T-cell (primary cell): ENCODE measurements at regions not wholly inside any gene's neighbourhood (a gene's known extent, or its start where the extent isn't known, plus 50 kb on each side); places are given as distances from the start of the nearest gene placed in this dataset.

ENCODE experiments used
- ATAC-seq, 4 experiments: fragments of 200-7000 bp in 3 of 4; fragments of 150-1000 bp in 1 of 4; cut with Tn5 transposase; replicated peaks in 1 of 4; 1 replicate in 3 of 4; 2 replicates in 1 of 4; pipeline ENCODE4 v1.10.0; 2021; ENCODE audit warnings: moderate library complexity in 3 of 4, mild to moderate bottlenecking in 2 of 4, moderate number of reproducible peaks in 1 of 4
- CTCF ChIA-PET, 2 donors: fragments of 300-600 bp; sonication (Branson Sonifier 250); formaldehyde crosslinking; loops; one replicate each; lab custom pipeline; 2022; ENCODE audit warnings: antibody characterized with exemption in 2 of 2; lab: Charles Lee
- POLR2A ChIA-PET, 2 donors: fragments of 300-600 bp; sonication (Branson Sonifier 250); formaldehyde crosslinking; loops; one replicate each; lab custom pipeline; 2022; ENCODE audit warnings: antibody characterized with exemption in 2 of 2; lab: Charles Lee
- DNase-seq, 35 experiments: peaks; one replicate each; pipeline versions ENCODE4 v3.0.0 to v3.0.0-alpha.2; 2013 to 2023
- H3K27ac ChIP-seq: one replicate; pipeline ENCODE4 v1.5.1; 2013; ENCODE audit warnings: low read length
- H3K27me3 ChIP-seq, 2 experiments: replicated peaks in 1 of 2; 1 replicate in 1 of 2; 2 replicates in 1 of 2; pipeline versions ENCODE4 v1.6.1 to v1.7.0; 2013; ENCODE audit warnings: low read length in 1 of 2, mixed read lengths in 1 of 2; ENCODE audit not compliant: control insufficient read depth in 2 of 2, insufficient read depth in 2 of 2; ENCODE audit errors: extremely low read depth in 1 of 2
- H3K36me3 ChIP-seq, 2 donors: 1 replicate in 1 of 2; 2 replicates in 1 of 2; pipeline versions ENCODE4 v1.6.1 to v1.7.0; 2013; ENCODE audit warnings: low read length in 1 of 2; ENCODE audit not compliant: control insufficient read depth in 2 of 2, insufficient read depth in 1 of 2; ENCODE audit errors: extremely low read depth in 1 of 2
- H3K4me1 ChIP-seq, 2 experiments: 1 replicate in 1 of 2; 2 replicates in 1 of 2; pipeline versions ENCODE4 v1.6.1 to v1.7.0; 2013; ENCODE audit warnings: low read length in 2 of 2, mixed read lengths in 1 of 2; ENCODE audit not compliant: insufficient read depth in 2 of 2, control insufficient read depth in 1 of 2; ENCODE audit errors: extremely low read depth in 1 of 2
- H3K4me3 ChIP-seq, 2 donors: 1 replicate in 1 of 2; 2 replicates in 1 of 2; pipeline versions ENCODE4 v1.5.1 to v1.7.0; 2013; ENCODE audit warnings: mild to moderate bottlenecking in 2 of 2, low read length in 1 of 2, moderate library complexity in 1 of 2; ENCODE audit not compliant: control insufficient read depth in 1 of 2; ENCODE audit errors: extremely low read depth in 1 of 2
- H3K9me3 ChIP-seq: 2 replicates; pipeline ENCODE4 v1.7.0; 2013
- H3K27ac Mint-ChIP-seq, 2 donors: one replicate each; pipeline ENCODE4 v1.8.0; 2020 to 2021; ENCODE audit warnings: mild to moderate bottlenecking in 2 of 2, mixed read lengths in 2 of 2
- H3K27me3 Mint-ChIP-seq, 2 donors: one replicate each; pipeline ENCODE4 v1.8.0; 2021 to 2022; ENCODE audit warnings: mixed read lengths in 2 of 2
- H3K36me3 Mint-ChIP-seq: one replicate; pipeline ENCODE4 v1.8.0; 2021; ENCODE audit warnings: mixed read lengths
- H3K4me1 Mint-ChIP-seq, 3 donors: one replicate each; pipeline ENCODE4 v1.8.0; 2020 to 2022; ENCODE audit warnings: mixed read lengths in 3 of 3, mild to moderate bottlenecking in 1 of 3
- H3K4me3 Mint-ChIP-seq, 3 donors: one replicate each; pipeline ENCODE4 v1.8.0; 2020 to 2022; ENCODE audit warnings: mild to moderate bottlenecking in 3 of 3, mixed read lengths in 3 of 3, moderate library complexity in 3 of 3
- H3K9me3 Mint-ChIP-seq, 3 donors: one replicate each; pipeline ENCODE4 v1.8.0; 2020 to 2022; ENCODE audit warnings: mixed read lengths in 3 of 3
- WGBS: methylation state at CpG from one replicate; pipeline ENCODE4 v1.1.5; 2013; ENCODE audit warnings: missing lambda C conversion rate; ENCODE audit not compliant: insufficient coverage; 5-methylcytosine and 5-hydroxymethylcytosine counted together

- no CpG with 5 or more reads among the region's 9 CpGs for WGBS
- CTCF ChIA-PET, result no interaction called here
- DNase-seq (no peak), ATAC-seq (no peak)
- H3K4me1 ChIP-seq, result no peaks in the 10 kb centered on the region
- peaks cover 0 to 7% of the 10 kb centered on the region in 2 donors for H3K27me3 Mint-ChIP-seq
- H3K36me3 ChIP-seq, result no peaks in the 10 kb centered on the region
- no peaks in the 10 kb centered on the region for H3K27me3 ChIP-seq
- H3K9me3 Mint-ChIP-seq, result no peaks in the 10 kb centered on the region
- H3K27ac ChIP-seq, result no peak overlapping the region
- no peaks in the 10 kb centered on the region for H3K4me1 Mint-ChIP-seq
- H3K4me3 Mint-ChIP-seq, result no peak overlapping the region
- H3K4me3 ChIP-seq, result no peak overlapping the region
- H3K27ac Mint-ChIP-seq, result no peak overlapping the region
- POLR2A ChIA-PET, result no interaction called here
- no peaks in the 10 kb centered on the region for H3K36me3 Mint-ChIP-seq
- no peaks in the 10 kb centered on the region for H3K9me3 ChIP-seq
Observed at GRCh38 chr1:165055581-165055980, 300.9 kb downstream of the LMX1A start.

GRCh38 chr1:165054627-165055026 is 301.9 kb downstream of the LMX1A start:
- Mint-ChIP-seq H3K36me3 (no peaks in the 10 kb centered on the region), H3K27ac (no peak overlapping the region), H3K27me3 (peaks cover 0 to 10% of the 10 kb centered on the region in 2 donors), H3K4me3 (no peak overlapping the region), H3K9me3 (peaks cover 0 to 4% (median 0%) of the 10 kb centered on the region in 3 donors), H3K4me1 (no peaks in the 10 kb centered on the region)
- POLR2A ChIA-PET, result no interaction called here
- H3K4me1 ChIP-seq, result no peaks in the 10 kb centered on the region
- H3K36me3 ChIP-seq, result no peaks in the 10 kb centered on the region
- no CpG with 5 or more reads among the region's 4 CpGs for WGBS
- H3K4me3 ChIP-seq, result no peak overlapping the region
- ATAC-seq (no peak), DNase-seq (no peak)
- CTCF ChIA-PET, result no interaction called here
- no peak overlapping the region for H3K27ac ChIP-seq
- peaks cover 0 to 1% of the 10 kb centered on the region in 2 experiments for H3K27me3 ChIP-seq
- no peaks in the 10 kb centered on the region for H3K9me3 ChIP-seq

GRCh38 chr1:165053351-165053750 is 303.2 kb downstream of the LMX1A start:
- no CpG with 5 or more reads among the region's 2 CpGs for WGBS
- peaks cover 0 to 3% of the 10 kb centered on the region in 2 experiments for H3K27me3 ChIP-seq
- Mint-ChIP-seq H3K4me3 (no peak overlapping the region), H3K27me3 (peaks cover 3 to 19% of the 10 kb centered on the region in 2 donors), H3K27ac (no peak overlapping the region), H3K4me1 (no peaks in the 10 kb centered on the region), H3K9me3 (peaks cover 0 to 4% (median 0%) of the 10 kb centered on the region in 3 donors), H3K36me3 (no peaks in the 10 kb centered on the region)
- no peak overlapping the region for H3K4me3 ChIP-seq
- no peaks in the 10 kb centered on the region for H3K4me1 ChIP-seq
- CTCF ChIA-PET, result no interaction called here
- H3K9me3 ChIP-seq, result no peaks in the 10 kb centered on the region
- ATAC-seq (no peak), DNase-seq (no peak)
- no peak overlapping the region for H3K27ac ChIP-seq
- POLR2A ChIA-PET, result no interaction called here
- H3K36me3 ChIP-seq, result no peaks in the 10 kb centered on the region

GRCh38 chr1:165052936-165053335 is 303.6 kb downstream of the LMX1A start:
- Mint-ChIP-seq H3K4me1 (no peaks in the 10 kb centered on the region), H3K27ac (no peak overlapping the region), H3K9me3 (peaks cover 0 to 4% (median 0%) of the 10 kb centered on the region in 3 donors), H3K4me3 (no peak overlapping the region), H3K27me3 (peaks cover 3 to 20% of the 10 kb centered on the region in 2 donors), H3K36me3 (no peaks in the 10 kb centered on the region)
- no peak overlapping the region for H3K27ac ChIP-seq
- no peaks in the 10 kb centered on the region for H3K9me3 ChIP-seq
- CTCF ChIA-PET, result no interaction called here
- H3K36me3 ChIP-seq, result no peaks in the 10 kb centered on the region
- POLR2A ChIA-PET, result no interaction called here
- WGBS, result no CpG with 5 or more reads among the region's 4 CpGs
- no peak overlapping the region for H3K4me3 ChIP-seq
- H3K4me1 ChIP-seq, result no peaks in the 10 kb centered on the region
- DNase-seq (no peak), ATAC-seq (no peak)
- peaks cover 0 to 3% of the 10 kb centered on the region in 2 experiments for H3K27me3 ChIP-seq

DNA sequence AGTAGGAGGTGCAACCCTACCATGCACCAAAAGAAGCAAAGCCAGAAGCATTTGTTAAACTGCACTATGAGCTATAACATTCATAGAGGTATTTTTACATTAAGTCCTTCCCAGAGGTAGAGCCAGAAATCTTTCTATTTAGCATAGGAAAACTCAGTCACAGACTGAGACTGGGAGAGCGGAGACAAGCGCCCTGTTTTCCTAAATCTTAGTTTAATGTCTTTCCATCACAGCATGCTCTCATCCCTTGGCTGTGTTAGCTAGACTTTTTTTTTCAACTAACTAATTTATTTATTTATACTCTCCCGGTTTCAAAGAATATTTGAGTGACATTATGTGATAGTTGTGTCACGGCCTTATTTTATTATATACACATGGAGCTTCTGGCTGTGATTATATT is 304.1 kb downstream of the LMX1A start:
- no peaks in the 10 kb centered on the region for H3K4me1 ChIP-seq
- no peaks in the 10 kb centered on the region for H3K36me3 ChIP-seq
- 100% methylated on average over 1 of the region's 4 CpGs for WGBS
- peaks cover 3 to 19% of the 10 kb centered on the region in 2 donors for H3K27me3 Mint-ChIP-seq
- H3K36me3 Mint-ChIP-seq, result no peaks in the 10 kb centered on the region
- DNase-seq, result no peak
- H3K9me3 ChIP-seq, result no peaks in the 10 kb centered on the region
- H3K4me3 ChIP-seq, result no peak overlapping the region
- no peak overlapping the region for H3K27ac ChIP-seq
- CTCF ChIA-PET, result no interaction called here
- no peak overlapping the region for H3K4me3 Mint-ChIP-seq
- no peaks in the 10 kb centered on the region for H3K4me1 Mint-ChIP-seq
- POLR2A ChIA-PET, result no interaction called here
- H3K27ac Mint-ChIP-seq, result no peak overlapping the region
- H3K9me3 Mint-ChIP-seq, result peaks cover 0 to 4% (median 0%) of the 10 kb centered on the region in 3 donors
- no peak for ATAC-seq
- peaks cover 0 to 3% of the 10 kb centered on the region in 2 experiments for H3K27me3 ChIP-seq

DNA sequence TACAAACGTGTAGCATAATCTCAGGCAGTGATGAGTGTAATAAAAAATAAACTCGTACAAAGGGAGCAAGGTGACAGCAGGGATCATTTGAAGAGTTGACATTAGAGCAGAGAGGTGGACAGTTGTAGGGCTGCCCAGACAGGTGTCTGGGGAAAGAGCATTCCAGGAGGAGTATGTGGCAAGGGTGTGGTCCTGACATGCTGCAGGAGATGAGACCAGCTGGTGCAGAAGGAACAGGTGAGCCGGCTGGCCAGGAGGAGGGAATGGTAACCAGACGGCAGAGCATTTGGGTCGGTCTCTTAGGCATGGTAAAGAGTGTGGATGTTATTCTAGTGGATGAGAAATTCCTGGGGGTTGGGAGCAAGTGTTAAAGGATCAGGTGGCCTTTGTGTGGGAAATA is 306.3 kb downstream of the LMX1A start:
- ChIA-PET POLR2A (no interaction called here), CTCF (no interaction called here)
- Histone ChIP-seq H3K4me3 (no peak overlapping the region), H3K27me3 (peaks cover 0 to 3% of the 10 kb centered on the region in 2 experiments), H3K4me1 (no peaks in the 10 kb centered on the region), H3K27ac (no peak overlapping the region), H3K9me3 (no peaks in the 10 kb centered on the region), H3K36me3 (no peaks in the 10 kb centered on the region)
- Mint-ChIP-seq H3K27ac (no peak overlapping the region), H3K27me3 (peaks cover 3 to 13% of the 10 kb centered on the region in 2 donors), H3K4me3 (no peak overlapping the region), H3K36me3 (no peaks in the 10 kb centered on the region), H3K9me3 (peaks cover 0 to 4% (median 0%) of the 10 kb centered on the region in 3 donors), H3K4me1 (no peaks in the 10 kb centered on the region)
- WGBS, result 76% methylated on average over 5 of the region's 5 CpGs
- ATAC-seq (no peak), DNase-seq (no peak)

GRCh38 chr1:165047994-165048393 is 308.5 kb downstream of the LMX1A start:
- H3K4me3 Mint-ChIP-seq, result no peak overlapping the region
- ATAC-seq (no peak), DNase-seq (no peak)
- no peaks in the 10 kb centered on the region for H3K36me3 Mint-ChIP-seq
- no peak overlapping the region for H3K27ac Mint-ChIP-seq
- ChIA-PET CTCF (no interaction called here), POLR2A (no interaction called here)
- Histone ChIP-seq H3K27me3 (peaks cover 0 to 3% of the 10 kb centered on the region in 2 experiments), H3K4me1 (no peaks in the 10 kb centered on the region), H3K9me3 (no peaks in the 10 kb centered on the region), H3K36me3 (no peaks in the 10 kb centered on the region), H3K4me3 (no peak overlapping the region), H3K27ac (no peak overlapping the region)
- H3K27me3 Mint-ChIP-seq, result peaks cover 3 to 15% of the 10 kb centered on the region in 2 donors
- peaks cover 0 to 4% (median 0%) of the 10 kb centered on the region in 3 donors for H3K9me3 Mint-ChIP-seq
- 59% methylated on average over 2 of the region's 10 CpGs for WGBS
- H3K4me1 Mint-ChIP-seq, result no peaks in the 10 kb centered on the region
